Renal cortical epithelial cell (primary cell): ENCODE measurements at regions not wholly inside any gene's neighbourhood (a gene's known extent, or its start where the extent isn't known, plus 50 kb on each side); places are given as distances from the start of the nearest gene placed in this dataset.

Experiments used
- DNase-seq: peaks from one replicate; pipeline ENCODE4 v3.0.0-alpha.2; 2011; ENCODE audit warnings: low read depth

DNA sequence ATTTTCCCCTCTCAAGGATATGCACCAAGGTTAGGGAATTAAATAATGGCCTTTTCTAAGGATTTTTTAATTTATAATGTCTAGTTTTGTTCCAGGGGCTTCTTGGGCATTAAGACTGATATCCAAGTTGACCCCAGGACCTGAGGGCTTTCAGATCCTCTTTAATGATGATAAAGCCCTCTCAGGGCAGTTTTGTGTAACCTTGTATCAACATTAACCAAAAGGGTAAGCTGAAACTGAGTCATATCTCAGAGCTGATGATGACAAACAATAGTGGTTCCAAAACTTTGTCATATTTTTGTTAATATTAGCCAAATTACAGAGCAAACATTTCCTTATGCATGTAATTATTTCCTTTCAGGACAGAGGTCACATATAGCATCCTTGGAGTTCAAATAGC lies 309.4 kb upstream of the MAN1A1 start:
- DNase-seq, result no peak

DNA sequence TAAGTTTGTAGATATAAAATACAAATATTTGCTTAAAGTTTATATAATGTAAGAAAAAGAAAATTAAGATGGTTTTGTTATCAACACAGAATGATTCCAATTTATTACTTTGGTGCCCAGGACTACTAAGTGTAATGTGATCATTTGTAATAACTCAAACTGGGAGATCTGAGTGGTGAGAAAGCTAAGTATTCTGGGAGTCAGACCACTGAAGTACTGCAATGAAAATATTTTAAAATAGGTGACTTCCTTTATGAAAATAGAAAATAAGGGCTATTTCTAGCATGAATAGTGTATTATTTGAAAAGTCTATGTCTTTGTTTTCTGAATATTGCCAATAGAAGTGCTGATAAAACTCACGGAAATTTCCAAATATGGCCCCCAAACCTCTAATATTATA lies 305.6 kb upstream of the MAN1A1 start:
- no peak for DNase-seq

GRCh38 chr6:119653329-119653728 lies 303.8 kb upstream of the MAN1A1 start:
- no peak for DNase-seq

- DNase-seq, result no peak
Measured at GRCh38 chr6:119649531-119649930, 300.0 kb upstream of the MAN1A1 start.

DNA sequence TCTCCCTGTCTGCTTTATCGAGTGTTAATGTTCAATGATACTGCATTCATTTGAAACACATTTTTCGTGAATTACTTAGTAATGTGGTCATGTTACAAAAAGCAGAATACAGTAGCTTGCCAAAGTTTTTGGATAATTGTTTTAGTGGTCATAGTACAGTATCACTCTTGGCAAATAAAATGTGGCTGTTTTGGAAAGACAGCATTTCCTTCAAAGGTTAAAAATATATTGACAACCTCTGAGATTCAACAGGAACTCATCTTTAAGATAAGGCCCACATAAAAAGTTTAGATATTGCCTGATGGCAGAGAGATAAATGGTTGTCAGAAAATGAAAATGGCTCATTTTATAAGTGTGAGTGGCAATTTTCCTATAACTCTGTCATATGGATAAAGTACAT lies 297.7 kb upstream of the MAN1A1 start:
- no peak for DNase-seq

- DNase-seq, result no peak
Measured at GRCh38 chr6:119643876-119644275, 294.3 kb upstream of the MAN1A1 start.

GRCh38 chr6:119637768-119638167 lies 288.2 kb upstream of the MAN1A1 start:
- DNase-seq, result no peak

GRCh38 chr6:119636060-119636459 lies 286.5 kb upstream of the MAN1A1 start:
- no peak for DNase-seq

DNA sequence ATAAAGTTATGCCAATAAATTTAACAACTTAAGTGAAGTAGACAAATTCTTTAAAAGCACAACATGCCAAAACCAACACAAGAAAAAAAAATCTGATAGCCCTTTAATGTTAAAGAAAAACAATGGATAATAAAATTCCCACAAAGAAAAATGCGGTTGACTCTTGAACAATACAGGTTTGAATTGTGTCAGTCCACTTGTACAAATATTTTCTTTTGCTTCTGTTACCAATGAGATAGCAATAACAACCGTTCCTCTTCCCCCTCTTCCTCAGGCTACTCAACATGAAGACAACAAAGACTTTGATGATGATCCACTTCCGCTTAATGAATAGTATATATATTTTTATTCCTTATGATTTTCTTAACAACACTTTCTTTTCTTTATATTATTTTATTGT lies 283.9 kb upstream of the MAN1A1 start:
- no peak for DNase-seq

GRCh38 chr6:119630561-119631192 lies 281.1 kb upstream of the MAN1A1 start:
- no peak for DNase-seq

GRCh38 chr6:119628691-119629594 lies 279.4 kb upstream of the MAN1A1 start:
- DNase-seq, result no peak

- peak; percentile 51 for DNase-seq
Measured at GRCh38 chr6:119627908-119628669, 278.5 kb upstream of the MAN1A1 start.

GRCh38 chr6:119626884-119627619 lies 277.5 kb upstream of the MAN1A1 start:
- no peak for DNase-seq

- peak; percentile 73 for DNase-seq
Measured at GRCh38 chr6:119620846-119621555, 271.4 kb upstream of the MAN1A1 start.

- DNase-seq, result no peak
Measured at GRCh38 chr6:119614138-119614537, 264.6 kb upstream of the MAN1A1 start.

DNA sequence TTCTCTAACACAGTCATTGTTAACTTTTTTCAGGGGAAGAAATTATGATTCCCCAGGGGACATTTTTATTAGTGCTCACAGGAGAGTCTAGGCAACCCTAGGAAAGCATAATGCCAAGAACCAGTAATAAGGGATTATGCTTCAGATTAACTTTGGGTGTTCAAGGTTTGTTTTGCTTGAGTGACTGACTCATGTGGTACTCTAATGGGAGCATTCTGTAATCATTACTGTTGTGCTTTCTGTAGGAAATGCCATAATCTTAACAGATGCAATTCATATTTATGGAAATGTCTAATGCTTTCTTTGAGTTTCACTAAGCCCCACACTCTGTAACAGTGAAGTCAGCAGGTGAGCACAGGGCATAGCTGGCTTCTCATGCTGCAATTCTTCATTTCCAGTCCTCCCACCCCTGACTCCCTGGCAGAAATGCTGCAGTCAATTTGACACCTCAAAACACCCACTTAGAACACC lies 263.4 kb upstream of the MAN1A1 start:
- no peak for DNase-seq

DNA sequence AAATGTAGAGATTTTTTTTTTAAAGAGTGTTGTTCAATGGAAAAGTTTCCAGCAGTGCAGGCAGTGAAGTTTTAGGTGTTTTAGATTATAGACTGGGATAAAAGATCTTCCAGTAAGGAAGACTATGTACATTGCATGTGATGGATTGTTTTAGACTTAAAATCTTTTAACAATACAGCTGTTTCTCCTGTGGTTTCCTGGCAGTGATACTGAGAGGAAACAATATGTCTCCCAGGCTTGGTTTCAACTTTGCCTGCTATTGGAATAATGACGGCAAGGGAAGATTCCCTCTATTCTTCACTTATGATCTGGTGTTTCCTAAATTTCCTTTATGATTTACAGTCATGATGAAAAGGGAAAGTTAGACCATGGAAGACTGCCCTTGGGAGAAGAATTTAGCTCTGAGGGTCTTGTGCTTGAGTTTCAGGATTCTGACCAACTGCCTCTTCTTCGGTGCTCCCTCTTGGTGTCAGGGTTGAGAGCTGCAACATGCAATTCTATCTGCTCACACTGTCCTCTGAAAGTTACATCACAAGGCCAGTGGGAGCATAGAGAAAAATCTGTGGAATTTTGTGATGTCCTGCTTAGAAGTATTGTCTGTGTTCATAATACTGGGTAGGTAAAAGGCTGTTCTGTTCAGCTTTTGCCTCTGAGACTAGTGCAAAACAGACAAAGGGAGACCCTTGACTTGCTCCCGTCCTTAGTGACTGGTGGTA lies 262.8 kb upstream of the MAN1A1 start:
- DNase-seq, result no peak

- DNase-seq, result no peak
Measured at GRCh38 chr6:119610754-119611153, 261.2 kb upstream of the MAN1A1 start.

- DNase-seq, result no peak
Measured at GRCh38 chr6:119610265-119610664, 260.7 kb upstream of the MAN1A1 start.

GRCh38 chr6:119609865-119610264 lies 260.3 kb upstream of the MAN1A1 start:
- no peak for DNase-seq
